ENCODE measurements at regions not wholly inside any gene's neighbourhood (a gene's known extent, or its start where the extent isn't known, plus 50 kb on each side); places are given as distances from the start of the nearest gene placed in this dataset.
"Not testable (repeated sequence)": the region's sequence is repeated elsewhere in the genome, so short reads cannot be mapped to it uniquely, and the experiment has no call there.

DNA sequence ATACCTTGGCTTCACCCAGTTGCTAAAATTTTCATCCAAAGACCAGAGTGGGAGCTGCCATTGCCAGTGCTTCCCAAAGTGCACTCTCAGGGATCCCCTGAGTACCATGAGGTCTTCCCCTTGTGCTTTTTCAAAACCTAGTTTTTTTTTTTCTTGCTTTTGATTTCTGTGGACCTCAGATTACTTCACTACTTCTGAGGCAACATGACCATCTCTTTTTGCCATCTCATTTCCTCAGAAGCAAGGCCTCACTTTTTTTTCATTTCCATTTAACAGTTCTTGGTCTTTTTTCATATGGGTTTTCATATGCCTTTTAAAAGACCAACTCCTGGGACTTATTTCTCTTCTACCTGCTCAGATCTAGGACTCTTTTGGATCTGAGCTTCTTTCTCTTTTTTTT lies 64.1 kb upstream of the MMS22L start:
- H3K9me3 ChIP-seq = no peaks in the 10 kb centered on the region
- intact Hi-C loops (cut with DNase I) = no loop called here
- TF ChIP-seq CTCF (IDR thresholded peaks at IDR 0.05) = no peak
- no peaks in the 10 kb centered on the region for H3K36me3 ChIP-seq
- no peak overlapping the region for H3K27ac ChIP-seq
- no peaks in the 10 kb centered on the region for H3K4me1 ChIP-seq
- H3K4me3 ChIP-seq = no peak overlapping the region
- DNase-seq (ENCODE audit: low spot score in 2 of 2) = no peak
- no peaks in the 10 kb centered on the region for H3K27me3 ChIP-seq

DNA sequence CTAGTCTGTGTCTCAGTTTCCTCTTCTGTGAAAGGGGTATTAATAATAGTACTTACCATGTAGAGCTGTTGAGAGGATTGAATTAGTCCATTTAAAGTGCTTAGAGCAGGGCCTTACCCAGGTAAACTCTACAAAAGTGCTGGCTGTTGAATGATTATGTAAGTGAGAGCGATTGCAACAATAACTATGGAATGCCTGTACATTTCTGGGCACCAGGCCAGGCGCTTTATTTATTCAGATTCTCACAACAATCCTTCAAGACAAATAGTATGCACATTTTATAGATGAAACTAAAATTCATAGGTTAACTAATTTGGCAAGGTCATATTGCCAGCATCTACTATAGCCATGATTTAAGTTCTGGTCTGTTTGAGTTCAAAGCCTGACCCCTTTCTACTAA lies 78.3 kb upstream of the MMS22L start:
- Histone ChIP-seq H3K9me3 (no peaks in the 10 kb centered on the region), H3K4me3 (no peak overlapping the region), H3K36me3 (no peaks in the 10 kb centered on the region), H3K4me1 (no peaks in the 10 kb centered on the region), H3K27me3 (no peaks in the 10 kb centered on the region), H3K27ac (no peak overlapping the region)
- TF ChIP-seq CTCF (IDR thresholded peaks at IDR 0.05) = no peak
- intact Hi-C loops (cut with DNase I) = no loop called here
- no peak for DNase-seq (ENCODE audit: low spot score in 2 of 2)

DNA sequence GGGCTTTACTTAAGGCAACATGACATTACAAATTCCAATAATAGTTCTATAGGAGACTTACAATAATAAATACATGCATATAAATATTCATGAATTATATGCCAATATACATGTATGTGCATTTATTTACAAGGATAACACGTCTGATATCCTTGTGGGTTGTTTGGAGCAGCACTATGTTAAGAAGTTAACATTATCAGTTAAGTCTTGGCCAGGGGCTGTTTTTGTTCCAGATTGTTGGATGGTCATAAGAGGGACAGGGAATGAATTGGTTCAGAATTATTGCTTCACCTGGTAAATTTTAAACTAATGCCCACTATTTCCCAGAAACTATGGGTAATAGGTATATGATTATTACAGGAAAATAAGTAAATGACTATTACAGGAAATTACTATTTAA lies 81.3 kb upstream of the MMS22L start:
- H3K9me3 ChIP-seq = no peaks in the 10 kb centered on the region
- H3K4me1 ChIP-seq = no peaks in the 10 kb centered on the region
- no peak for DNase-seq (ENCODE audit: low spot score in 2 of 2)
- TF ChIP-seq CTCF (IDR thresholded peaks at IDR 0.05) = no peak
- intact Hi-C loops (cut with DNase I) = no loop called here
- H3K27me3 ChIP-seq = no peaks in the 10 kb centered on the region
- H3K4me3 ChIP-seq = no peak overlapping the region
- H3K27ac ChIP-seq = no peak overlapping the region
- H3K36me3 ChIP-seq = no peaks in the 10 kb centered on the region

GRCh38 chr6:97382071-97382470 lies 99.1 kb upstream of the MMS22L start:
- H3K4me1 ChIP-seq; H3K4me3 ChIP-seq; H3K36me3 ChIP-seq; H3K9me3 ChIP-seq; H3K27ac ChIP-seq; DNase-seq (ENCODE audit: low spot score in 2 of 2); intact Hi-C loops (cut with DNase I); H3K27me3 ChIP-seq: not testable (repeated sequence)

DNA sequence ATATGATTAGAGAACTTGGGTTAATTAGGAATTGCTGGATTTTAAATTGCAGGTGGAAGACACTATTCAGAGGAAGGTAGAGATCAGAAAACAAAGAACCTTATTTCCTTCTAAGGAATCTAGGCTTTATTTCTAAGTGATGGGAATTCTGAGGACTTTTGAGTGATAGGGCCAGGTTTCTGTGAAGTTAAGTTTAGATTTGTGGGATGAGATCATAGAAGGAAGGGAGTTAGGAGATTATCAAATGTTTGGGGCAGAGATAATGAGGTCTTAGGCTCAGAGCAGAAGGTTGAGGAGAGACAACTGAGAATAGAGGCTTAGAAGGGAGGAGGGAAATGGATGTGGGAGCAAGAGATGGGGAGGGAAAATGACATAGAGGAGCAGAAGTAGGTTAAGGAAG lies 109.7 kb upstream of the MMS22L start:
- no peak for TF ChIP-seq CTCF (IDR thresholded peaks at IDR 0.05)
- intact Hi-C loops (cut with DNase I) = loop anchor here (10.0 kb wide), 1 partner anchor 178 kb away; no protein-coding TSS in a partner anchor
- Histone ChIP-seq H3K4me1 (no peaks in the 10 kb centered on the region), H3K27ac (no peak overlapping the region), H3K36me3 (no peaks in the 10 kb centered on the region), H3K4me3 (no peak overlapping the region), H3K27me3 (no peaks in the 10 kb centered on the region), H3K9me3 (no peaks in the 10 kb centered on the region)
- no peak for DNase-seq (ENCODE audit: low spot score in 2 of 2)

DNA sequence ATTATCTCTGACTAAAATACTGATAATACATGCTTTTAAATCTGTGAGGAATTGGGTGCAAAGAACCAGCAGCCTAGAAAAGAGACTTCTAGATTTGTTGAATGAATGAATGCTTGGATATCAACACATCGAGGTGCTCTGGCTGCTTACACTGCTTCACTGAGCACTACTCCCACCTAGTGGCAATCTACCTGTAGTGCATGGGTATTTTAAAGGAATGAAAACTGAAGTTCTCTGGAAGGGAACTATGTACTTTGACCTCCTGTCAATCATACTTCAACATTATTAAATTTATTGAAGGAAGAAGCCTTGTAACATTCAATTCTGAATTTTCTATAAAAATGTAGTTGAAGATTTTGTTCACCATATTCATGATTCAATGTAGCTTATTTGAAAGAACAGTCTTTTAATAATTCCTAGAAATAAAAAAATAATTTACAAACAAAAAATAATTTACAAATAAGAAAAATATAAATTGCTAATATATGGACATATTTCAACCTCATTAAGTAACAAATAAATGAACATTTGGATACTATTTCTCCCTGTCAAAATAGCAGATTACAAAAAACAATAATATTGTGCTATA lies 111.2 kb upstream of the MMS22L start:
- no peak overlapping the region for H3K4me3 ChIP-seq
- H3K36me3 ChIP-seq = no peaks in the 10 kb centered on the region
- intact Hi-C loops (cut with DNase I) = loop anchor here (1.0 to 10.0 kb wide), 2 partner anchors 179 to 208 kb away; no protein-coding TSS in a partner anchor

More for the DNA sequence above, 111.2 kb upstream of the MMS22L start:
- Histone ChIP-seq H3K27me3 (no peaks in the 10 kb centered on the region), H3K4me1 (no peaks in the 10 kb centered on the region), H3K9me3 (no peaks in the 10 kb centered on the region), H3K27ac (no peak overlapping the region)
- DNase-seq (ENCODE audit: low spot score in 2 of 2) = no peak
- TF ChIP-seq CTCF (IDR thresholded peaks at IDR 0.05) = peak; percentile 59 to 71 (median 61)
